ENCODE measurements at regions not wholly inside any gene's neighbourhood (a gene's known extent, or its start where the extent isn't known, plus 50 kb on each side); places are given as distances from the start of the nearest gene placed in this dataset.

- no peak overlapping the region for H3K4me3 ChIP-seq (replicated peaks in 1 of 3; ENCODE audit: insufficient read depth in 1 of 3, low read depth in 2 of 3, low read length in 3 of 3)
- no peaks in the 10 kb centered on the region for H4K20me1 ChIP-seq (ENCODE audit: insufficient read depth, low read length)
- no peak overlapping the region for H3K27ac ChIP-seq (ENCODE audit: extremely low read length, insufficient read depth, low read length)
- H3K4me2 ChIP-seq (ENCODE audit: low read depth, low read length) = no peak overlapping the region
- 71% methylated on average over 7 of the region's 29 CpGs for WGBS (ENCODE audit: low lambda C conversion rate)
- CTCF ChIA-PET (ENCODE audit: low intra/inter-chr PET ratio, low total read pairs) = no interaction called here
- in situ Hi-C loops (cut with HindIII; ENCODE audit: extremely low pct_ligation_motif_present, low pct_unique_long_range_greater_than_20kb) = no loop called here
- DNase-seq (ENCODE audit: low spot score) (no peak), FAIRE-seq (no peak), ATAC-seq (no peak)
- no peaks in the 10 kb centered on the region for H3K4me1 ChIP-seq (ENCODE audit: insufficient read depth, low read length)
- H3K36me3 ChIP-seq (replicated peaks in 1 of 2; ENCODE audit: control insufficient read depth in 1 of 2, insufficient read depth in 2 of 2, low read length in 2 of 2) = no peaks in the 10 kb centered on the region
- POLR2A ChIA-PET = no interaction called here
- intact Hi-C loops (cut with micrococcal nuclease; ENCODE audit: unreplicated experiment) = no loop called here
- BruUV-seq (replicated peaks) = no TSS peak
- no peaks in the 10 kb centered on the region for H3K9me3 ChIP-seq (ENCODE audit: low read length)
- no peaks in the 10 kb centered on the region for H3K79me2 ChIP-seq (ENCODE audit: insufficient read depth, low read length)
- no peaks in the 10 kb centered on the region for H3K27me3 ChIP-seq (ENCODE audit: control insufficient read depth in 1 of 2, insufficient read depth in 2 of 2, low read length in 2 of 2)
- H3K9ac ChIP-seq (ENCODE audit: insufficient read depth, low read depth, low read length) = no peak overlapping the region
- H2AFZ ChIP-seq (ENCODE audit: low read length) = no peak overlapping the region
- TF ChIP-seq ZNF839 (CRISPR knock-in tag; IDR thresholded peaks at IDR 0.05; ENCODE audit: borderline replicate concordance) = no peak
- TF ChIP-seq MTF1 (CRISPR knock-in tag; IDR thresholded peaks at IDR 0.05) = no peak
- no peak for TF ChIP-seq GPN1 (CRISPR knock-in tag; IDR thresholded peaks at IDR 0.05; ENCODE audit: borderline replicate concordance)
- no peak for TF ChIP-seq NCOA1 (CRISPR knock-in tag; IDR thresholded peaks at IDR 0.05)
- no peak for TF ChIP-seq ZMYM3 (CRISPR knock-in tag; IDR thresholded peaks at IDR 0.05)
- TF ChIP-seq ZNF367 (CRISPR knock-in tag; IDR thresholded peaks at IDR 0.05; ENCODE audit: borderline replicate concordance) = no peak
- no peak for TF ChIP-seq DNMT3B (CRISPR knock-in tag; conservative IDR thresholded peaks at IDR 0.05)
- TF ChIP-seq RNF2 (conservative IDR thresholded peaks at IDR 0.05; ENCODE audit: low read depth) = no peak
- TF ChIP-seq ZNF567 (CRISPR knock-in tag; IDR thresholded peaks at IDR 0.05; ENCODE audit: borderline replicate concordance) = no peak
- no peak for TF ChIP-seq HIC2 (CRISPR knock-in tag; IDR thresholded peaks at IDR 0.05; ENCODE audit: low read depth)
- no peak for TF ChIP-seq ZNF451 (CRISPR knock-in tag; IDR thresholded peaks at IDR 0.05)
- no peak for TF ChIP-seq FOXO4 (CRISPR knock-in tag; conservative IDR thresholded peaks at IDR 0.05)
- no peak for TF ChIP-seq DDIT3 (CRISPR knock-in tag; IDR thresholded peaks at IDR 0.05)
- TF ChIP-seq TRIM22 (IDR thresholded peaks at IDR 0.05) = no peak
- TF ChIP-seq TAF1 (CRISPR knock-in tag; IDR thresholded peaks at IDR 0.05) = no peak
These were observed 325.6 kb downstream of the ACTL7B start for GRCh38 chr9:108530141-108530540.

Measured in HepG2 (cell line).